Prostate gland (tissue), 2 donors: ENCODE measurements at regions not wholly inside any gene's neighbourhood (a gene's known extent, or its start where the extent isn't known, plus 50 kb on each side); places are given as distances from the start of the nearest gene placed in this dataset.

Experiments
- POLR2A ChIP-seq: fragments of 450-650 bp; IDR thresholded peaks from one replicate; pipeline ENCODE4 v1.6.1; 2016; ENCODE audit warnings: antibody characterized with exemption, mild to moderate bottlenecking
- POLR2AphosphoS5 ChIP-seq: sonication (generic); formaldehyde crosslinking; IDR thresholded peaks from one replicate; pipeline ENCODE4 v1.6.1; 2017; ENCODE audit warnings: antibody characterized with exemption
- TF ChIP-seq, protein P1 (sequence below), 4 experiments: fragments of 200-600 bp in 2 of 4; fragments of 450-650 bp in 2 of 4; sonication (generic) in 2 of 4; IDR thresholded peaks; 1 replicate in 3 of 4; 2 replicates in 1 of 4; pipeline ENCODE4 v1.5.1; 2016 to 2019; ENCODE audit warnings: antibody characterized with exemption in 4 of 4, mild to moderate bottlenecking in 2 of 4, moderate library complexity in 2 of 4

DNA sequence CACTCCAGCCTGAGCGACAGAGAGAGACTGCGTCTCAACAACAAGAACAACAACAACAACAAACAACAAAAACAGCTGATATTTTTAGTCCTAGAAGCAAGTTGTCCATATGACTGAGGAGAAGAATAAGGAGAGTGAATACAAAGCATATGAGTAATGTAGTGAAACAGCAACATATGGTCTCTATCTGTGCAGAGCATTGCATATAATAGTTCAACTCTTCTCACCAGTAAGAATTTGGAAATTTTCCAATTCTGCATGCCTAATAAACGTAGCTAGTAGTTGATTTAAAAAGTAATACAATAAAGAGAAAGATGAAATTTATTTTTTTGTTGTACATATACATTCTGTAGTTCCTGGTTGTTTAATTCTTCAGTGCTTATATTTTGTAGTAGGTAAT lies 129.7 kb upstream of the FAM83B start:
- TF ChIP-seq, protein P1, sequence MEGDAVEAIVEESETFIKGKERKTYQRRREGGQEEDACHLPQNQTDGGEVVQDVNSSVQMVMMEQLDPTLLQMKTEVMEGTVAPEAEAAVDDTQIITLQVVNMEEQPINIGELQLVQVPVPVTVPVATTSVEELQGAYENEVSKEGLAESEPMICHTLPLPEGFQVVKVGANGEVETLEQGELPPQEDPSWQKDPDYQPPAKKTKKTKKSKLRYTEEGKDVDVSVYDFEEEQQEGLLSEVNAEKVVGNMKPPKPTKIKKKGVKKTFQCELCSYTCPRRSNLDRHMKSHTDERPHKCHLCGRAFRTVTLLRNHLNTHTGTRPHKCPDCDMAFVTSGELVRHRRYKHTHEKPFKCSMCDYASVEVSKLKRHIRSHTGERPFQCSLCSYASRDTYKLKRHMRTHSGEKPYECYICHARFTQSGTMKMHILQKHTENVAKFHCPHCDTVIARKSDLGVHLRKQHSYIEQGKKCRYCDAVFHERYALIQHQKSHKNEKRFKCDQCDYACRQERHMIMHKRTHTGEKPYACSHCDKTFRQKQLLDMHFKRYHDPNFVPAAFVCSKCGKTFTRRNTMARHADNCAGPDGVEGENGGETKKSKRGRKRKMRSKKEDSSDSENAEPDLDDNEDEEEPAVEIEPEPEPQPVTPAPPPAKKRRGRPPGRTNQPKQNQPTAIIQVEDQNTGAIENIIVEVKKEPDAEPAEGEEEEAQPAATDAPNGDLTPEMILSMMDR (IDR thresholded peaks at IDR 0.05) = no peak
- TF ChIP-seq POLR2A (no peak), POLR2AphosphoS5 (no peak)
